Mammary epithelial cell (primary cell): ENCODE measurements at regions not wholly inside any gene's neighbourhood (a gene's known extent, or its start where the extent isn't known, plus 50 kb on each side); places are given as distances from the start of the nearest gene placed in this dataset.

Source experiments
- EZH2 ChIP-seq: IDR thresholded peaks from 2 replicates; pipeline ENCODE4 v1.6.1; 2012; ENCODE audit warnings: low read length, inconsistent platforms, borderline replicate concordance
- TF ChIP-seq, protein P1 (sequence below), 2 donors: IDR thresholded peaks in 1 of 2; conservative IDR thresholded peaks in 1 of 2; 2 replicates each; pipeline ENCODE4 v1.5.1; 2011 to 2012; ENCODE audit warnings: inconsistent platforms in 2 of 2, low read length in 2 of 2, mild to moderate bottlenecking in 2 of 2, control low read depth in 1 of 2, low read depth in 1 of 2; ENCODE audit not compliant: insufficient read depth in 1 of 2; ENCODE audit errors: extremely low read depth in 1 of 2

DNA sequence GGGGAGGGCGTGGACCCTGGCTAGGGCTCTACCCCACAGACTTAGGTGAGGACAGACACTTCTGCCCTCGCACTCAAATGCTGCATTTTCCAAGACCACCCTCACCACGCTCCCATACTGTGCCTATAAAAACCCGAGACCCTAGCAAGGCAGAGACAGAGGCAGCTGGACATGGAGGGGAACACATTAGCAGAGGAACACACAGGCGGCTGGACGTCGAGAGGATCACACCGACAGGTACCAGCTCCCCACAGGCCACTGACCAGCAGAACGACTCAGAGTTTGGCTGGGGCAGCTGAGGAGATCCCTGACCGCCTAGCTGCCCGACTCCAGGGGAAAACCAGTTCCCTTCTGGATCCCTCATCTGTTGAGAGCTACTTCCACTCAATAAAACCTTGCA is 338.2 kb upstream of the SMIM30 start:
- TF ChIP-seq EZH2, result no peak
- TF ChIP-seq, protein P1, sequence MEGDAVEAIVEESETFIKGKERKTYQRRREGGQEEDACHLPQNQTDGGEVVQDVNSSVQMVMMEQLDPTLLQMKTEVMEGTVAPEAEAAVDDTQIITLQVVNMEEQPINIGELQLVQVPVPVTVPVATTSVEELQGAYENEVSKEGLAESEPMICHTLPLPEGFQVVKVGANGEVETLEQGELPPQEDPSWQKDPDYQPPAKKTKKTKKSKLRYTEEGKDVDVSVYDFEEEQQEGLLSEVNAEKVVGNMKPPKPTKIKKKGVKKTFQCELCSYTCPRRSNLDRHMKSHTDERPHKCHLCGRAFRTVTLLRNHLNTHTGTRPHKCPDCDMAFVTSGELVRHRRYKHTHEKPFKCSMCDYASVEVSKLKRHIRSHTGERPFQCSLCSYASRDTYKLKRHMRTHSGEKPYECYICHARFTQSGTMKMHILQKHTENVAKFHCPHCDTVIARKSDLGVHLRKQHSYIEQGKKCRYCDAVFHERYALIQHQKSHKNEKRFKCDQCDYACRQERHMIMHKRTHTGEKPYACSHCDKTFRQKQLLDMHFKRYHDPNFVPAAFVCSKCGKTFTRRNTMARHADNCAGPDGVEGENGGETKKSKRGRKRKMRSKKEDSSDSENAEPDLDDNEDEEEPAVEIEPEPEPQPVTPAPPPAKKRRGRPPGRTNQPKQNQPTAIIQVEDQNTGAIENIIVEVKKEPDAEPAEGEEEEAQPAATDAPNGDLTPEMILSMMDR (conservative IDR thresholded peaks at IDR 0.05 in 1 of 2, IDR thresholded peaks at IDR 0.05 in 1 of 2; ENCODE audit: extremely low read depth in 1 of 2, insufficient read depth in 1 of 2, low read depth in 1 of 2, low read length in 2 of 2), result no peak
